GM13976 (cell line): ENCODE measurements at regions not wholly inside any gene's neighbourhood (a gene's known extent, or its start where the extent isn't known, plus 50 kb on each side); places are given as distances from the start of the nearest gene placed in this dataset.

Experiments used
- DNase-seq: peaks from one replicate; pipeline ENCODE4 v3.0.0; 2012; ENCODE audit warnings: low spot score
- CTCF ChIP-seq: IDR thresholded peaks from 2 replicates; pipeline ENCODE4 v1.5.1; 2012; ENCODE audit warnings: borderline replicate concordance, mild to moderate bottlenecking; ENCODE audit not compliant: insufficient read depth; ENCODE audit errors: extremely low read depth, missing control alignments, control extremely low read depth
- in situ Hi-C: fragments of 300-500 bp; cut with MboI; formaldehyde crosslinking; loops from one replicate; pipeline ENCODE4 v1.12.0; 2022; ENCODE audit warnings: low sequenced_read_pairs, mixed read lengths, inconsistent platforms; ENCODE audit not compliant: unreplicated experiment

GRCh38 chr20:56689318-56689717 lies 60.2 kb downstream of the TFAP2C start:
- TF ChIP-seq CTCF = no peak
- in situ Hi-C loops = no loop called here
- no peak for DNase-seq

DNA sequence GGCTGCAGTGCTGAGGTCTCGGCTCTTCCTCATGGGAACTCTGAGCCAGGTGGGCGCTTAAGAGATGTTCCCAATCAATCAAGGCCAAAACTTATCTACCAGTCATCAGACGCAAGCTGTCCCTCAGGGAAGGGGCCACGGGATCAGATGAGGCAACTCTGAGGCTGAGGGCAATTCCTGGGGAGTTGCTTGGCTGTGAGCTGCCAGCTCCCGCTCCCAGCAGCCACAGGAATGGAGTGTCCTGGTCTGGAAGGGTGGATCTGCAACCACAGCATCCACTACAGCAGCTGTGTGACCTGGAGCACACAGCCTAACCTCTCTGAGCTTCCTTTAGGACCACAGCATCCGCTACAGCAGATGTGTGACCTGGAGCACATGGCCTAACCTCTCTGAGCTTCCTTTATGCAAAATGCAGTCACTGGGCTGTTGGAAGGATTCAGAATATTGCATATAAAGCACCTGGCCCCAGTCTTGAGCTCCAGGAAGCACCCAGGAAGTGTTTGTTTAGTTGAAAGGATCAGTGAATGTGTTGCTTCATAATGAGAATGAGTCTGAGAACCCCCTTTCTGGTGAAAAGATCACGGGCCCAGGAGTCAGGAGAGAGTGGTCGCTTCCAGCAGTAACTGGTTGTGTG lies 60.9 kb downstream of the TFAP2C start:
- no peak for DNase-seq
- in situ Hi-C loops = no loop called here
- no peak for TF ChIP-seq CTCF

GRCh38 chr20:56690531-56691175 lies 61.5 kb downstream of the TFAP2C start:
- in situ Hi-C loops = no loop called here
- TF ChIP-seq CTCF = no peak
- no peak for DNase-seq

GRCh38 chr20:56691325-56691998 lies 62.4 kb downstream of the TFAP2C start:
- in situ Hi-C loops = no loop called here
- DNase-seq = no peak
- TF ChIP-seq CTCF = no peak

DNA sequence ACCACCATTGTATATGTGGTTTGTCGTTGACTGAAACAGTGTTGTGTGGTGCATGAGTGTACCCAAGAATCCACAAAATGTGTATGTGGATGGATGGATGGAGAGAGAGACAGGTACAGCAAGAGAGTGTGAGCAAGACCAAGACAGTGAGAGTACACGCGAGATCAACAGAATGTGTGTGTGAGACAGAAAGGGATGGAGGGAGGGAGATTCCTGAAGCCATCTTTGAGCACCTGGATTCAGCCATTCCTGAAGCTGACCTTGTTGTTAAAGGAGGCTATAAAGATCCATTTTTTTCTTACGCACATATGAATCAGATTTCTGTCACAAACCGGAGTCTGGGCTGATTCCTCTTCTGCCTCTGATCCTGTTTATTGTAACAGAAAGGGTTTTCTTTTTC lies 64.1 kb downstream of the TFAP2C start:
- no peak for DNase-seq
- no peak for TF ChIP-seq CTCF
- in situ Hi-C loops = no loop called here

- DNase-seq = no peak
- TF ChIP-seq CTCF = no peak
- in situ Hi-C loops = no loop called here
Observed at GRCh38 chr20:56697476-56697875, 68.4 kb downstream of the TFAP2C start.
